GM23338 (cell line): ENCODE measurements at regions not wholly inside any gene's neighbourhood (a gene's known extent, or its start where the extent isn't known, plus 50 kb on each side); places are given as distances from the start of the nearest gene placed in this dataset.

Experiments
- ATAC-seq: fragments of 200-7000 bp; cut with Tn5 transposase; 3 replicates; pipeline ENCODE4 v1.9.1; 2020
- DNase-seq: peaks from one replicate; pipeline ENCODE4 v3.0.0-alpha.2; 2015; ENCODE audit warnings: low spot score
- H2AFZ ChIP-seq: fragments of 200-600 bp; sonication (generic); 2 replicates; pipeline ENCODE4 v1.8.0; 2016; ENCODE audit warnings: antibody characterized with exemption, mild to moderate bottlenecking, moderate library complexity
- H3F3A ChIP-seq: fragments of 200-600 bp; sonication (generic); replicated peaks from 2 replicates; pipeline ENCODE4 v1.8.0; 2017; ENCODE audit warnings: antibody characterized with exemption, mixed run types, low read depth
- H3K27ac ChIP-seq: fragments of 200-600 bp; sonication (generic); 2 replicates; pipeline ENCODE4 v1.6.1; 2016; ENCODE audit warnings: low read depth
- H3K27me3 ChIP-seq: fragments of 200-600 bp; sonication (generic); 2 replicates; pipeline ENCODE4 v1.8.0; 2016; ENCODE audit warnings: mild to moderate bottlenecking, mixed run types, moderate library complexity; ENCODE audit not compliant: insufficient read depth
- H3K36me3 ChIP-seq: fragments of 200-600 bp; sonication (generic); 2 replicates; pipeline ENCODE4 v1.8.0; 2016; ENCODE audit warnings: mild to moderate bottlenecking; ENCODE audit not compliant: insufficient read depth
- H3K4me1 ChIP-seq: fragments of 200-600 bp; sonication (generic); 2 replicates; pipeline ENCODE4 v1.8.0; 2016; ENCODE audit warnings: mild to moderate bottlenecking, moderate library complexity; ENCODE audit not compliant: insufficient read depth
- H3K4me2 ChIP-seq: fragments of 200-600 bp; sonication (generic); 2 replicates; pipeline ENCODE4 v1.7.1; 2017; ENCODE audit warnings: mixed run types
- H3K4me3 ChIP-seq: fragments of 200-600 bp; sonication (generic); 2 replicates; pipeline ENCODE4 v1.6.1; 2016; ENCODE audit warnings: mixed run types
- H3K79me2 ChIP-seq: fragments of 200-600 bp; sonication (generic); replicated peaks from 2 replicates; pipeline ENCODE4 v1.8.0; 2017; ENCODE audit warnings: mild to moderate bottlenecking; ENCODE audit not compliant: insufficient read depth
- H3K9me2 ChIP-seq: fragments of 200-600 bp; sonication (generic); 2 replicates; pipeline ENCODE4 v1.8.0; 2017; ENCODE audit not compliant: insufficient read depth
- H4K20me1 ChIP-seq: fragments of 200-600 bp; sonication (generic); replicated peaks from 2 replicates; pipeline ENCODE4 v1.8.0; 2017; ENCODE audit warnings: mild to moderate bottlenecking; ENCODE audit not compliant: insufficient read depth
- H3K27ac Mint-ChIP-seq: 2 replicates; pipeline ENCODE4 v1.8.0; 2020; ENCODE audit warnings: inconsistent platforms, mild to moderate bottlenecking, moderate library complexity, mixed read lengths
- H3K27me3 Mint-ChIP-seq: 3 replicates; pipeline ENCODE4 v1.8.0; 2022; ENCODE audit warnings: low read depth, mild to moderate bottlenecking, moderate library complexity, mixed read lengths, inconsistent platforms; ENCODE audit not compliant: insufficient read depth, poor library complexity
- H3K36me3 Mint-ChIP-seq: 3 replicates; pipeline ENCODE4 v1.8.0; 2021; ENCODE audit warnings: low read depth, mild to moderate bottlenecking, inconsistent platforms, moderate library complexity, mixed read lengths
- H3K4me1 Mint-ChIP-seq: 3 replicates; pipeline ENCODE4 v1.8.0; 2020; ENCODE audit warnings: mild to moderate bottlenecking, inconsistent platforms, mixed read lengths
- H3K4me3 Mint-ChIP-seq: 3 replicates; pipeline ENCODE4 v1.8.0; 2021; ENCODE audit warnings: moderate library complexity, mild to moderate bottlenecking, inconsistent platforms, mixed read lengths
- H3K9me3 Mint-ChIP-seq: 3 replicates; pipeline ENCODE4 v1.8.0; 2020; ENCODE audit warnings: moderate library complexity, mild to moderate bottlenecking, inconsistent platforms, mixed read lengths
- EZH2 ChIP-seq: fragments of 200-600 bp; sonication (generic); IDR thresholded peaks from one replicate; pipeline ENCODE4 v1.8.0; 2017; ENCODE audit warnings: antibody characterized with exemption, mild to moderate bottlenecking, low read depth; ENCODE audit not compliant: unreplicated experiment
- POLR2AphosphoS5 ChIP-seq: IDR thresholded peaks from 2 replicates; pipeline ENCODE4 v1.6.1; 2016; ENCODE audit warnings: antibody characterized with exemption, low read depth
- STAT1 ChIP-seq: IDR thresholded peaks from one replicate; pipeline ENCODE4 v1.6.1; 2016; ENCODE audit warnings: antibody characterized with exemption; ENCODE audit not compliant: unreplicated experiment
- ZNF331 ChIP-seq: fragments of 250-450 bp; sonication (Bioruptor Pico); IDR thresholded peaks from 2 replicates; pipeline ENCODE4 v1.5.0; 2020; ENCODE audit warnings: low read depth, mild to moderate bottlenecking, moderate library complexity
- TF ChIP-seq, protein P1 (sequence below): IDR thresholded peaks from one replicate; pipeline ENCODE4 v1.6.1; 2018; ENCODE audit warnings: antibody characterized with exemption; ENCODE audit not compliant: unreplicated experiment
- TF ChIP-seq, protein P2 (sequence below): fragments of 250-450 bp; sonication (Bioruptor Pico); IDR thresholded peaks from 2 replicates; pipeline ENCODE4 v1.5.0; 2020; ENCODE audit warnings: mild to moderate bottlenecking, moderate library complexity

DNA sequence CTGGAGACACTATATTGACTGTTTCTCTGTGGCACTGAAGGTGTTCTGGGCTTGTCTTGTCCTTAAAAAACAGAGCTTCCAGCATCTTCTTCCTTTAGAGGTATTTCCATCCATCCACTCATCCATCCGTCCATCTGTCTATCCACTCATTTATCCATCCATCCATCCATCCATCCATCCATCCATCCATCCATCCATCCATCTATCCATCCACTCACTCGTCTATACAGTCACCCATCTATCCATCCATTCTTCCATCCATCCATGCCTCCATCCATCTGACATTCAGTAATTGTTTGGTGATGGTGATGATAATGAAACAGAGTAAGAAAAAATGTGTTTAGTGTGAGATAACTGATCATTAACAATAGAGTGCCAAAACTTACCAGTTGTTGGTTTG lies 334.8 kb downstream of the NSG2 start:
- no peak overlapping the region for H3K4me3 Mint-ChIP-seq

DNA sequence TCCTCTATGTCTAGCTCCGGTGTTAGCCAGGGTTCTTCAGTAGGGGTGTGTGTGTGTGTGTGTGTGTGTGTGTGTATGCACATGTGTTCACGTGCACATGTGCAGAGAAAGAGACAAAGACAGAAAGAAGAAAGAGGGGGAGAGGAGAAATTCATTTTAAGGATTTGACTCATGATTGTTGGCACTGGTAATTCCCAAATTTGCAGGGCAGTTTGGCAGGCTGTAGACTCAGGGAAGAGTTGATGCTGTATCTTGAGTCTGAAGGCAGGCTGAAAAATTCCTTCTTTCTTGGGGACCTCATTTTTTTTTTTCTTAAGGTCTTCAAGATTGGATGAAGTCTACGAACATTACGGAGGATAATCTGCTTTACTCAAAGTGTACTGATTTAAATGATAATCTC lies 335.7 kb downstream of the NSG2 start:
- DNase-seq = no peak
- Histone ChIP-seq H3K4me1 (peaks cover 3% of the 10 kb centered on the region; the same call in 1 of the 2 replicates), H3F3A (no peaks in the 10 kb centered on the region), H3K27ac (no peak overlapping the region), H3K27me3 (no peaks in the 10 kb centered on the region), H3K9me2 (no peaks in the 10 kb centered on the region), H3K4me2 (no peak overlapping the region), H3K36me3 (no peaks in the 10 kb centered on the region), H2AFZ (no peak overlapping the region), H3K79me2 (no peaks in the 10 kb centered on the region), H3K4me3 (no peak overlapping the region), H4K20me1 (no peaks in the 10 kb centered on the region)
- no peaks in the 10 kb centered on the region for H3K27me3 Mint-ChIP-seq
- H3K9me3 Mint-ChIP-seq = no peaks in the 10 kb centered on the region
- no peak for ATAC-seq
- no peak overlapping the region for H3K4me3 Mint-ChIP-seq
- no peaks in the 10 kb centered on the region for H3K36me3 Mint-ChIP-seq
- no peak overlapping the region; the same call in 1 of the 2 replicates for H3K27ac Mint-ChIP-seq
- peaks cover 4% of the 10 kb centered on the region for H3K4me1 Mint-ChIP-seq
- TF ChIP-seq POLR2AphosphoS5 (no peak), ZNF331 (CRISPR knock-in tag) (no peak), STAT1 (no peak), EZH2 (no peak)
- TF ChIP-seq, protein P1, sequence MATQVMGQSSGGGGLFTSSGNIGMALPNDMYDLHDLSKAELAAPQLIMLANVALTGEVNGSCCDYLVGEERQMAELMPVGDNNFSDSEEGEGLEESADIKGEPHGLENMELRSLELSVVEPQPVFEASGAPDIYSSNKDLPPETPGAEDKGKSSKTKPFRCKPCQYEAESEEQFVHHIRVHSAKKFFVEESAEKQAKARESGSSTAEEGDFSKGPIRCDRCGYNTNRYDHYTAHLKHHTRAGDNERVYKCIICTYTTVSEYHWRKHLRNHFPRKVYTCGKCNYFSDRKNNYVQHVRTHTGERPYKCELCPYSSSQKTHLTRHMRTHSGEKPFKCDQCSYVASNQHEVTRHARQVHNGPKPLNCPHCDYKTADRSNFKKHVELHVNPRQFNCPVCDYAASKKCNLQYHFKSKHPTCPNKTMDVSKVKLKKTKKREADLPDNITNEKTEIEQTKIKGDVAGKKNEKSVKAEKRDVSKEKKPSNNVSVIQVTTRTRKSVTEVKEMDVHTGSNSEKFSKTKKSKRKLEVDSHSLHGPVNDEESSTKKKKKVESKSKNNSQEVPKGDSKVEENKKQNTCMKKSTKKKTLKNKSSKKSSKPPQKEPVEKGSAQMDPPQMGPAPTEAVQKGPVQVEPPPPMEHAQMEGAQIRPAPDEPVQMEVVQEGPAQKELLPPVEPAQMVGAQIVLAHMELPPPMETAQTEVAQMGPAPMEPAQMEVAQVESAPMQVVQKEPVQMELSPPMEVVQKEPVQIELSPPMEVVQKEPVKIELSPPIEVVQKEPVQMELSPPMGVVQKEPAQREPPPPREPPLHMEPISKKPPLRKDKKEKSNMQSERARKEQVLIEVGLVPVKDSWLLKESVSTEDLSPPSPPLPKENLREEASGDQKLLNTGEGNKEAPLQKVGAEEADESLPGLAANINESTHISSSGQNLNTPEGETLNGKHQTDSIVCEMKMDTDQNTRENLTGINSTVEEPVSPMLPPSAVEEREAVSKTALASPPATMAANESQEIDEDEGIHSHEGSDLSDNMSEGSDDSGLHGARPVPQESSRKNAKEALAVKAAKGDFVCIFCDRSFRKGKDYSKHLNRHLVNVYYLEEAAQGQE = no peak
- TF ChIP-seq, protein P2, sequence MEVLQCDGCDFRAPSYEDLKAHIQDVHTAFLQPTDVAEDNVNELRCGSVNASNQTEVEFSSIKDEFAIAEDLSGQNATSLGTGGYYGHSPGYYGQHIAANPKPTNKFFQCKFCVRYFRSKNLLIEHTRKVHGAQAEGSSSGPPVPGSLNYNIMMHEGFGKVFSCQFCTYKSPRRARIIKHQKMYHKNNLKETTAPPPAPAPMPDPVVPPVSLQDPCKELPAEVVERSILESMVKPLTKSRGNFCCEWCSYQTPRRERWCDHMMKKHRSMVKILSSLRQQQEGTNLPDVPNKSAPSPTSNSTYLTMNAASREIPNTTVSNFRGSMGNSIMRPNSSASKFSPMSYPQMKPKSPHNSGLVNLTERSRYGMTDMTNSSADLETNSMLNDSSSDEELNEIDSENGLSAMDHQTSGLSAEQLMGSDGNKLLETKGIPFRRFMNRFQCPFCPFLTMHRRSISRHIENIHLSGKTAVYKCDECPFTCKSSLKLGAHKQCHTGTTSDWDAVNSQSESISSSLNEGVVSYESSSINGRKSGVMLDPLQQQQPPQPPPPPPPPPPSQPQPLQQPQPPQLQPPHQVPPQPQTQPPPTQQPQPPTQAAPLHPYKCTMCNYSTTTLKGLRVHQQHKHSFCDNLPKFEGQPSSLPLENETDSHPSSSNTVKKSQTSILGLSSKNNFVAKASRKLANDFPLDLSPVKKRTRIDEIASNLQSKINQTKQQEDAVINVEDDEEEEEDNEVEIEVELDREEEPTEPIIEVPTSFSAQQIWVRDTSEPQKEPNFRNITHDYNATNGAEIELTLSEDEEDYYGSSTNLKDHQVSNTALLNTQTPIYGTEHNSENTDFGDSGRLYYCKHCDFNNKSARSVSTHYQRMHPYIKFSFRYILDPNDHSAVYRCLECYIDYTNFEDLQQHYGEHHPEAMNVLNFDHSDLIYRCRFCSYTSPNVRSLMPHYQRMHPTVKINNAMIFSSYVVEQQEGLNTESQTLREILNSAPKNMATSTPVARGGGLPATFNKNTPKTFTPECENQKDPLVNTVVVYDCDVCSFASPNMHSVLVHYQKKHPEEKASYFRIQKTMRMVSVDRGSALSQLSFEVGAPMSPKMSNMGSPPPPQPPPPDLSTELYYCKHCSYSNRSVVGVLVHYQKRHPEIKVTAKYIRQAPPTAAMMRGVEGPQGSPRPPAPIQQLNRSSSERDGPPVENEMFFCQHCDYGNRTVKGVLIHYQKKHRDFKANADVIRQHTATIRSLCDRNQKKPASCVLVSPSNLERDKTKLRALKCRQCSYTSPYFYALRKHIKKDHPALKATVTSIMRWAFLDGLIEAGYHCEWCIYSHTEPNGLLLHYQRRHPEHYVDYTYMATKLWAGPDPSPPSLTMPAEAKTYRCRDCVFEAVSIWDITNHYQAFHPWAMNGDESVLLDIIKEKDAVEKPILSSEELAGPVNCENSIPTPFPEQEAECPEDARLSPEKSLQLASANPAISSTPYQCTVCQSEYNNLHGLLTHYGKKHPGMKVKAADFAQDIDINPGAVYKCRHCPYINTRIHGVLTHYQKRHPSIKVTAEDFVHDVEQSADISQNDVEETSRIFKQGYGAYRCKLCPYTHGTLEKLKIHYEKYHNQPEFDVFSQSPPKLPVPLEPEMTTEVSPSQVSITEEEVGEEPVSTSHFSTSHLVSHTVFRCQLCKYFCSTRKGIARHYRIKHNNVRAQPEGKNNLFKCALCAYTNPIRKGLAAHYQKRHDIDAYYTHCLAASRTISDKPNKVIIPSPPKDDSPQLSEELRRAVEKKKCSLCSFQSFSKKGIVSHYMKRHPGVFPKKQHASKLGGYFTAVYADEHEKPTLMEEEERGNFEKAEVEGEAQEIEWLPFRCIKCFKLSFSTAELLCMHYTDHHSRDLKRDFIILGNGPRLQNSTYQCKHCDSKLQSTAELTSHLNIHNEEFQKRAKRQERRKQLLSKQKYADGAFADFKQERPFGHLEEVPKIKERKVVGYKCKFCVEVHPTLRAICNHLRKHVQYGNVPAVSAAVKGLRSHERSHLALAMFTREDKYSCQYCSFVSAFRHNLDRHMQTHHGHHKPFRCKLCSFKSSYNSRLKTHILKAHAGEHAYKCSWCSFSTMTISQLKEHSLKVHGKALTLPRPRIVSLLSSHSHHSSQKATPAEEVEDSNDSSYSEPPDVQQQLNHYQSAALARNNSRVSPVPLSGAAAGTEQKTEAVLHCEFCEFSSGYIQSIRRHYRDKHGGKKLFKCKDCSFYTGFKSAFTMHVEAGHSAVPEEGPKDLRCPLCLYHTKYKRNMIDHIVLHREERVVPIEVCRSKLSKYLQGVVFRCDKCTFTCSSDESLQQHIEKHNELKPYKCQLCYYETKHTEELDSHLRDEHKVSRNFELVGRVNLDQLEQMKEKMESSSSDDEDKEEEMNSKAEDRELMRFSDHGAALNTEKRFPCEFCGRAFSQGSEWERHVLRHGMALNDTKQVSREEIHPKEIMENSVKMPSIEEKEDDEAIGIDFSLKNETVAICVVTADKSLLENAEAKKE = no peak

More for the DNA sequence above, 334.8 kb downstream of the NSG2 start:
- Histone ChIP-seq H3F3A (no peaks in the 10 kb centered on the region), H2AFZ (no peak overlapping the region), H3K4me2 (no peak overlapping the region), H3K4me1 (peaks cover 3% of the 10 kb centered on the region; the same call in 1 of the 2 replicates), H3K9me2 (no peaks in the 10 kb centered on the region), H3K27ac (no peak overlapping the region), H3K4me3 (no peak overlapping the region), H4K20me1 (no peaks in the 10 kb centered on the region), H3K79me2 (no peaks in the 10 kb centered on the region), H3K36me3 (no peaks in the 10 kb centered on the region), H3K27me3 (no peaks in the 10 kb centered on the region)
- no peak for ATAC-seq
- no peaks in the 10 kb centered on the region for H3K36me3 Mint-ChIP-seq
- DNase-seq = no peak
- H3K9me3 Mint-ChIP-seq = no peaks in the 10 kb centered on the region
- H3K27me3 Mint-ChIP-seq = no peaks in the 10 kb centered on the region
- H3K4me1 Mint-ChIP-seq = peaks cover 4% of the 10 kb centered on the region
- TF ChIP-seq, protein P1 = no peak
- H3K27ac Mint-ChIP-seq = no peak overlapping the region
